Fibroblast of mammary gland (primary cell): ENCODE measurements at regions not wholly inside any gene's neighbourhood (a gene's known extent, or its start where the extent isn't known, plus 50 kb on each side); places are given as distances from the start of the nearest gene placed in this dataset.
"Not testable (repeated sequence)": the region's sequence is repeated elsewhere in the genome, so short reads cannot be mapped to it uniquely, and the experiment has no call there.

Source experiments
- DNase-seq: peaks from one replicate; pipeline ENCODE4 v3.0.0-alpha.2; 2010; ENCODE audit warnings: low read depth
- H3K4me3 ChIP-seq: 2 replicates; pipeline ENCODE4 v1.5.1; 2011; ENCODE audit warnings: low read depth, mild to moderate bottlenecking, low read length, moderate library complexity; ENCODE audit not compliant: control insufficient read depth
- TF ChIP-seq, protein P1 (sequence below): conservative IDR thresholded peaks from 2 replicates; pipeline ENCODE4 v1.5.1; 2011; ENCODE audit warnings: low read depth, low read length, inconsistent platforms; ENCODE audit not compliant: control insufficient read depth, insufficient read depth

DNA sequence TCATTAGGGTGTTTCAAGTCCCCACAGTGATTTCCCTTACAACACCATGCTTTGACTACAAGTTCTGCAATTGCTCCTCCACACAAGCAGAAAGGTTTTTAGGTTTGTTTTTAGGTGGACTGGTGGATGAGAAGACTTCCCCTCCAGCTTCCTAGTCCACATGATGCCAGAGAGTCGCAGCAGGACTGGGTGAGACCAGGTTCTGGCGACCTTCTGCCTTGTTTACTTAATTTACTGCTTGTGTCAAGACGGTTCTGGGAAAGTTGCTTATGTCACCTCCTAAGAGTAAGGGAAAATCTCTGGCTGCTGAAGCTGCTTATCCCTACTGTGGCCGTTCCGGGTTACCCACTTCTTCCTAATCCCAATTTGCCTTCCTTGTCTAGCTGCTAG, 76.4 kb downstream of the GLUL start:
- H3K4me3 ChIP-seq, result no peak overlapping the region
- DNase-seq, result peak; percentile 25
- TF ChIP-seq, protein P1, sequence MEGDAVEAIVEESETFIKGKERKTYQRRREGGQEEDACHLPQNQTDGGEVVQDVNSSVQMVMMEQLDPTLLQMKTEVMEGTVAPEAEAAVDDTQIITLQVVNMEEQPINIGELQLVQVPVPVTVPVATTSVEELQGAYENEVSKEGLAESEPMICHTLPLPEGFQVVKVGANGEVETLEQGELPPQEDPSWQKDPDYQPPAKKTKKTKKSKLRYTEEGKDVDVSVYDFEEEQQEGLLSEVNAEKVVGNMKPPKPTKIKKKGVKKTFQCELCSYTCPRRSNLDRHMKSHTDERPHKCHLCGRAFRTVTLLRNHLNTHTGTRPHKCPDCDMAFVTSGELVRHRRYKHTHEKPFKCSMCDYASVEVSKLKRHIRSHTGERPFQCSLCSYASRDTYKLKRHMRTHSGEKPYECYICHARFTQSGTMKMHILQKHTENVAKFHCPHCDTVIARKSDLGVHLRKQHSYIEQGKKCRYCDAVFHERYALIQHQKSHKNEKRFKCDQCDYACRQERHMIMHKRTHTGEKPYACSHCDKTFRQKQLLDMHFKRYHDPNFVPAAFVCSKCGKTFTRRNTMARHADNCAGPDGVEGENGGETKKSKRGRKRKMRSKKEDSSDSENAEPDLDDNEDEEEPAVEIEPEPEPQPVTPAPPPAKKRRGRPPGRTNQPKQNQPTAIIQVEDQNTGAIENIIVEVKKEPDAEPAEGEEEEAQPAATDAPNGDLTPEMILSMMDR, result no peak

DNA sequence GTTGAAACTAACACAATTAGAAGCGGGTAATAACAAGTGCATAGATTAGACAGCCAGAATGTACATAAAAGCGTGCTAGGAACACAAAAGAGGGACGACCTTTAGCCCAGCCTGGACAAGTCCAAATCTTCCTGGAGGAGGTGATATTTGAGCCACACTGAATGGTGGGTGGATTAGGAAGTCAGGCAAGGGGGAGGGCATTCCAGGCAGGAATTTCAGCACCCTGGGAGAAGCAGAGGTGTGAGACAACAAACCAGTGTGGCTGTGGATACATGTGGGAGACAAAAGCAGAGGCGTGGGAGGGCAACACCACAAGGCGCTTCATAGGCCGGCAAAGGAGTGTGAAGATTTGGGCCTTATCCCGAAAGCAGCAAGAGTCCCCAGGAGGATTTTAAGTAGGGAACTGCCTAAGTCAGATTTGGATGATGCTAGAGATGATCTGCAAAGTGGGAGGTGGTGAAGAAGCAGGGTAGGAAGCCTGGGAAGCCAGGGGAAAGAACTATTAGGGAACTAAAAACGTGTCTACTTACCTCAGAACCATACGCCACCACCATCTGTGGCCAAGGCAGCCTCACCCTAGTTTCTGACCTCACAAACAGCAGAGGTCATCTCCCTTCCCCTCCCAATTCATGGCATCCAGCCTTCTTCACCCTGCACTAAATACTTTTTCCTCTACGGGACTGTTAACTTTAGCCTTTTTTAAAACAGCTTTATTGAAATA, 81.8 kb downstream of the GLUL start:
- H3K4me3 ChIP-seq, result no peak overlapping the region
- DNase-seq, result peak; percentile 31
- TF ChIP-seq, protein P1, result no peak

DNA sequence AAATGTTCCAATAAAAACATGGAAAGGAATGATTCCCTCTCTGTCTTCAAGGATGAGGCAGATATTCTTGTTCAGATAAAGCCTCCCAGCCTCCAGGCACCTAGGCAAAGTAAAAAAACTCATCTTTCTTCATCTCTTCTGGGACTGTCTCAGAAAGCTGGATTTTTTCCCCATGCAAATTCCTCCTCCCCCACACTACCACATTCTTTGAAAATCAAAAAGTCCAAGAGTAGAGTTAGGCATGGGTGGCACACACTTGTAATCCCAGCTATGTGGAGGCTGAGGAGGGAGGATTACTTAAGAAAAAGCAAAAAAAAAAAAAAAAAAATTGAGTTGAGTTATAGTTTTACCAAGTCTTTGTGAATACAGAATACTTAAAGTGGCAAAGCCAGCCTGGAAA, 82.8 kb downstream of the GLUL start:
- DNase-seq, result no peak
- no peak overlapping the region for H3K4me3 ChIP-seq
- TF ChIP-seq, protein P1, result no peak

DNA sequence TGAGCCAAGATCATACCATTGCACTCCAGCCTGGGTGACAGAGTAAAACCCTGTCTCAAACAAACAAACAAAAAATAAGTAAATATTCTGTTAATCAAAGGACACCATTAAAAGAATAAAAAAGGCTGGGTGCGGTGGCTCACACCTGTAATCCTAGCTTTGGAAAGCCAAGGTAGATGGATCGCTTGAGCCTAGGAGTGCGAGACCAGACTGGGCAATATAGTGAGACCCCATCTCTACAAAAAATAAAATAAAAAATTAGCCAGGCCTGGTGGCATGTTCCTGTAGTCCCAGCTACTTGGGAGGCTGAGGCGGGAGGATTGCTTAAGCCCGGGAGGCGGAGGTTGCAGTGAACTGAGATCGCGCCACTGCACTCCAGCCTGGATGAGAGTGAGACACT, 84.1 kb downstream of the GLUL start:
- not testable (repeated sequence) for DNase-seq, H3K4me3 ChIP-seq

DNA sequence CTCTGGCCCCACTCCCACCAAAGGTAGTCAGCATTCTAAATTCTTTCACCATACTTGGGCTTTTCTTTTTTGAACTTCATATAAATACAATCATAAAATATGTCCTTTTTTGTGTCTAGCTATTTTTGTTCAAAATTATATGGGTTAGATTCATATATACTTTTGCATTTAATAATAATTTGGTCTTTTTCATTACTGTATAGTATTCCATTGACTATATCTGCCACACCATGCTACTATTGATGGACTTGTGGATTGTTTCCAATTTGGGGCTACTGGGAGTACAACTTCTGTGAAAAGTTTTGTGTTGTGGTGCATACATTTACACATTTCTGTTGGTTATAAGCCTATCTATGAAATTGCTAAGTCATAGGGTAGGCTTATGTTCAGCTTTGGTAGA, 85.7 kb downstream of the GLUL start:
- TF ChIP-seq, protein P1, result no peak
- DNase-seq, result no peak
- no peak overlapping the region for H3K4me3 ChIP-seq

DNA sequence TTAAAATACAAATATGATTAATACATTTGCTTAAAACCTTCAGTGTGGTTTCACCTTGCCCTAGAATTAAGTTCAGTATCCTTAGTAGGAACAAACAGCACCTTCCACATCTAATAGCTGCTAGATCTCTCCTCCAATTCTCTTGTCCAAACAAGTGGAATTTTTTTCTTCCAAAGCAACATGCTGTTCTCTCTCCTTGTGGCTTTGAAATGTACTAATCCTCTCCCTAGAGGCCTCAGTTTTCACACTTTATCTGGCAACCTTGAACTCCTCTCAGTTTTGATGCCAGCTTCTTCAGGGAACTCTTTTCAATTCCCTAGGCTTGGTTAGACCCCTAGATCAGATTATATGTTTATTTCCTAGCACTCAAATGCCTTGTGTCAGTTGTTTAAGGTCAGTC, 87.0 kb downstream of the GLUL start:
- H3K4me3 ChIP-seq, result no peak overlapping the region
- TF ChIP-seq, protein P1, result no peak
- DNase-seq, result peak; percentile 50

DNA sequence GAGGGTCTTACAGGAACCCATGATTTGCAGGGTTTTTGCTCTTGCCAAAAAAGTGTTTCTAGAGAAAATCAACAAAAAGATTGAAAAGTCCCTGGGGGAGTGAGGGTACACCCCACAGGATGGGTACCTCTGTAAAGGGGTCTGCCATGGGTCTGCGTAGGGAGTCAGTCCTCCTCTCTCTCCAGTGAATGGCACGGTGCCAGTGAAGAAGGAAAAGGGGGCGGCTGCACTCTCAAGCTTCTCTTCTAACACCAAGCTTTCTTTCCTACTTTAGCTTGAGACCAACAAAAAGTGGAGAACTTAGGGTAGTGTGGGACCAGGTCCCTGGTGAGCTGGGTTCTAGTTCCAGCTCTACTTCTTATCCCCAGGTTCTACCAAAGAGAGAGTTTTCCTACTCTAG, 87.4 kb downstream of the GLUL start:
- H3K4me3 ChIP-seq, result no peak overlapping the region
- TF ChIP-seq, protein P1, result no peak
- no peak for DNase-seq
